Fibroblast of lung (primary cell): ENCODE measurements at regions not wholly inside any gene's neighbourhood (a gene's known extent, or its start where the extent isn't known, plus 50 kb on each side); places are given as distances from the start of the nearest gene placed in this dataset.

ENCODE experiments used
- DNase-seq, 2 donors: peaks; one replicate each; pipeline versions ENCODE4 v3.0.0 to v3.0.0-alpha.2; 2010; ENCODE audit warnings: low read depth in 2 of 2
- H2AFZ ChIP-seq: 2 replicates; pipeline ENCODE4 v1.5.1; 2012; ENCODE audit warnings: low read length, control low read depth, inconsistent platforms
- H3K27ac ChIP-seq: 2 replicates; pipeline ENCODE4 v1.5.1; 2011; ENCODE audit warnings: low read length, control low read depth; ENCODE audit not compliant: insufficient read depth
- H3K27me3 ChIP-seq: 2 replicates; pipeline ENCODE4 v1.5.1; 2011; ENCODE audit warnings: mild to moderate bottlenecking, low read length; ENCODE audit not compliant: control insufficient read depth, insufficient read depth
- H3K36me3 ChIP-seq: 2 replicates; pipeline ENCODE4 v1.5.1; 2011; ENCODE audit warnings: low read length; ENCODE audit not compliant: control insufficient read depth, insufficient read depth
- H3K4me1 ChIP-seq: 2 replicates; pipeline ENCODE4 v1.5.1; 2011; ENCODE audit warnings: low read length; ENCODE audit not compliant: control insufficient read depth, insufficient read depth; ENCODE audit errors: extremely low read depth
- H3K4me2 ChIP-seq: 2 replicates; pipeline ENCODE4 v1.5.1; 2011; ENCODE audit warnings: low read length, control low read depth; ENCODE audit not compliant: insufficient read depth; ENCODE audit errors: extremely low read depth
- H3K4me3 ChIP-seq, 4 experiments: fragments of 200-600 bp in 1 of 4; sonication (generic) in 1 of 4; replicated peaks in 1 of 4; 2 replicates each; pipeline ENCODE4 v1.5.1; 2011 to 2016; ENCODE audit warnings: low read length in 4 of 4, low read depth in 3 of 4, mild to moderate bottlenecking in 3 of 4, control low read depth in 2 of 4, inconsistent platforms in 1 of 4, mixed read lengths in 1 of 4; ENCODE audit not compliant: insufficient read depth in 1 of 4; ENCODE audit errors: control extremely low read depth in 1 of 4
- H3K79me2 ChIP-seq: 2 replicates; pipeline ENCODE4 v1.5.1; 2012; ENCODE audit warnings: mild to moderate bottlenecking, low read length, inconsistent platforms; ENCODE audit not compliant: control insufficient read depth, insufficient read depth
- H3K9ac ChIP-seq: 2 replicates; pipeline ENCODE4 v1.5.1; 2011; ENCODE audit warnings: mild to moderate bottlenecking, low read length, control low read depth; ENCODE audit not compliant: insufficient read depth
- H3K9me3 ChIP-seq: 2 replicates; pipeline ENCODE4 v1.5.1; 2012; ENCODE audit warnings: low read depth, low read length; ENCODE audit not compliant: control insufficient read depth, insufficient read depth
- H4K20me1 ChIP-seq: 2 replicates; pipeline ENCODE4 v1.5.1; 2011; ENCODE audit warnings: low read length; ENCODE audit not compliant: control insufficient read depth, insufficient read depth; ENCODE audit errors: extremely low read depth
- CTCF ChIP-seq, 2 donors: IDR thresholded peaks in 1 of 2; conservative IDR thresholded peaks in 1 of 2; 1 replicate in 1 of 2; 2 replicates in 1 of 2; pipeline ENCODE4 v1.5.1; 2011 to 2012; ENCODE audit warnings: low read length in 2 of 2, control low read depth in 1 of 2, inconsistent platforms in 1 of 2, low read depth in 1 of 2, mild to moderate bottlenecking in 1 of 2
- EZH2 ChIP-seq: IDR thresholded peaks from 2 replicates; pipeline ENCODE4 v1.5.1; 2012; ENCODE audit warnings: low read length, control low read depth, mild to moderate bottlenecking; ENCODE audit errors: missing control alignments

- Histone ChIP-seq H3K9ac (no peak overlapping the region), H2AFZ (no peak overlapping the region), H3K27me3 (no peaks in the 10 kb centered on the region), H3K4me3 (no peak overlapping the region), H3K4me1 (no peaks in the 10 kb centered on the region), H3K79me2 (no peaks in the 10 kb centered on the region), H3K27ac (no peak overlapping the region), H3K36me3 (no peaks in the 10 kb centered on the region), H3K4me2 (no peak overlapping the region), H3K9me3 (no peaks in the 10 kb centered on the region), H4K20me1 (no peaks in the 10 kb centered on the region)
- TF ChIP-seq CTCF (conservative IDR thresholded peaks at IDR 0.05 in 1 of 2, IDR thresholded peaks at IDR 0.05 in 1 of 2; ENCODE audit: low read depth in 1 of 2, low read length in 2 of 2) (no peak), EZH2 (no peak)
- no peak for DNase-seq
Measured at GRCh38 chr20:39640147-39640546, 678.0 kb downstream of the DHX35 start.

- DNase-seq: no peak
- Histone ChIP-seq H4K20me1 (no peaks in the 10 kb centered on the region), H3K27ac (no peak overlapping the region), H3K79me2 (no peaks in the 10 kb centered on the region), H3K9ac (no peak overlapping the region), H3K36me3 (no peaks in the 10 kb centered on the region), H3K4me1 (no peaks in the 10 kb centered on the region), H3K9me3 (no peaks in the 10 kb centered on the region), H3K27me3 (no peaks in the 10 kb centered on the region), H3K4me2 (no peak overlapping the region), H3K4me3 (no peak overlapping the region), H2AFZ (no peak overlapping the region)
- TF ChIP-seq EZH2 (no peak), CTCF (conservative IDR thresholded peaks at IDR 0.05 in 1 of 2, IDR thresholded peaks at IDR 0.05 in 1 of 2; ENCODE audit: low read depth in 1 of 2, low read length in 2 of 2) (no peak)
Measured at GRCh38 chr20:39638731-39639130, 676.6 kb downstream of the DHX35 start.

GRCh38 chr20:39633689-39634088 lies 671.5 kb downstream of the DHX35 start:
- H3K4me3 ChIP-seq: no peak overlapping the region
- no peaks in the 10 kb centered on the region for H3K36me3 ChIP-seq
- H3K27ac ChIP-seq: no peak overlapping the region
- no peaks in the 10 kb centered on the region for H3K79me2 ChIP-seq
- DNase-seq: no peak
- no peaks in the 10 kb centered on the region for H3K4me1 ChIP-seq
- TF ChIP-seq CTCF (conservative IDR thresholded peaks at IDR 0.05 in 1 of 2, IDR thresholded peaks at IDR 0.05 in 1 of 2; ENCODE audit: low read depth in 1 of 2, low read length in 2 of 2) (no peak), EZH2 (no peak)
- no peaks in the 10 kb centered on the region for H3K9me3 ChIP-seq
- no peak overlapping the region for H3K9ac ChIP-seq
- H4K20me1 ChIP-seq: no peaks in the 10 kb centered on the region
- H3K4me2 ChIP-seq: no peak overlapping the region
- no peaks in the 10 kb centered on the region for H3K27me3 ChIP-seq
- H2AFZ ChIP-seq: no peak overlapping the region
